GM19463 (cell line): ENCODE measurements at regions not wholly inside any gene's neighbourhood (a gene's known extent, or its start where the extent isn't known, plus 50 kb on each side); places are given as distances from the start of the nearest gene placed in this dataset.

ENCODE experiments used
- ATAC-seq: cut with Tn5 transposase; IDR thresholded peaks from one replicate; pipeline ENCODE4 v1.9.1; 2021; ENCODE audit warnings: mild to moderate bottlenecking, moderate library complexity; ENCODE audit not compliant: unreplicated experiment

DNA sequence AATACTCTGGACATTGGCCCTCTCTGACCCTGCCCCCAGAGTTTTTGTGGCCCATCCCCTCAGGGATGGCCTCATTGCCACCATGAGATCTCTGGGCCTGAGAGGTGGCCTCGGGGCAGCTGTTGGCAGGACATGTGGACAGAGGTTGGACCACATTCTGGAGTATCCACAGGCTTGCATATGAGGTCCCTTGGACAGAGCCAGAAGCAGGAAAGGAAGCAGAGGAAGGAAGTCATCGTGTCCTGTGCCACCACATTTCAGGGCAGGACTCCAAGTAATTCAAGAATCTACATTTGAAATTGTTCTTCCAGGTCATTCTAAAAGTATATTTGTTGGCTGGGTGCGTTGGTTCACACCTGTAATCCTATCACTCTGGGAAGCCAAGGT, 95.9 kb upstream of the PPP2R5A start:
- ATAC-seq, result no peak

DNA sequence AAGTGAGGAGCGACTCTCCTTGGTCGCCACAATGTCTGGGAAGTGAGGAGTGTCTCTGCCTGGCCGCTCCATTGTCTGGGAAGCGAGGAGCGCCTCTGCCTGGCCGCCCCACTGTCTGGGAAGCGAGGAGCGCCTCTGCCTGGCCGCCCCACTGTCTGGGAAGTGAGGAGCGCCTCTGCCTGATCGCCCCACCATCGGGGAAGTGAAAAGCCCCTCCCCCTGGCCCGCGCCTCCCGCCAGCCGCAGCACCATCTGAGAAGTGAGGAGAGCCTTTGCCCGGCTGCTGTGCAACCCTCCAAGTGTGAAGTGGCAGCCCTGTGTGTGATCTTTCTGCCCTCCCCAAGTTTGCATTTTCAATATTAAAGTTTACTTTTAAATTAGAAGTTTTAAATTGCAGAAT, 95.0 kb upstream of the PPP2R5A start:
- ATAC-seq, result no peak

DNA sequence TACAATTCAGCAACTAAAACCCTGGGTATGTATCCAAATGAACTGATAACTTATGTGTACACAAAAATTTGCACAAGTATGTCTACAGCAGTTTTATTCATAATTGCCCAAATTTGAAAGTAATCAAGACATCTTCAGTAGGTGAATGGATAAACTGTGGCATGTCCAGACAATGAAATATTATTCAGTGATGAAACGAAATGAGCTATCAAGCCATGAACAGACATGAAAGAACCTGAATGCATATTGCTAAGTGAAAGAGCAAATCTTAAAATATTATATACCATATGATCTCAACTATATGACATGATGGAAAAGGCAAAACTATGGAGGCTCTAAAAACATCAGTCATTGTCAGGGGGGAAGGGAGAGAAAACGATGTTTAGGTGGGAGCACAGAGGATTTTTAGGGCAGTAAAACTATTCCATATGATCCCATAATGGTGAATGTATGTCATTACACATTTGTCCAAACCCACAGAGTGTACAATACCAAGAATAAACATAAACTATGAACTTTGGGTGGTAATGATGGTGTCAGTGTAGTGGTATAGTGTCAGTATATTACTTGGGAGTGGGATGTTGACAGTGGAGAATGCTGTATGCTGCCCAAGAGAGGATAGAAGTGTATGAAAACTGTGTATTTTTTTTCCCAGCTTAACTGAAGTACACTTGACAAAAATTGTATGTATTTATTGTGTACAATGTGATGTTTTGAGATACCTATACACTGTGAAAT, 92.8 kb upstream of the PPP2R5A start:
- ATAC-seq, result no peak

DNA sequence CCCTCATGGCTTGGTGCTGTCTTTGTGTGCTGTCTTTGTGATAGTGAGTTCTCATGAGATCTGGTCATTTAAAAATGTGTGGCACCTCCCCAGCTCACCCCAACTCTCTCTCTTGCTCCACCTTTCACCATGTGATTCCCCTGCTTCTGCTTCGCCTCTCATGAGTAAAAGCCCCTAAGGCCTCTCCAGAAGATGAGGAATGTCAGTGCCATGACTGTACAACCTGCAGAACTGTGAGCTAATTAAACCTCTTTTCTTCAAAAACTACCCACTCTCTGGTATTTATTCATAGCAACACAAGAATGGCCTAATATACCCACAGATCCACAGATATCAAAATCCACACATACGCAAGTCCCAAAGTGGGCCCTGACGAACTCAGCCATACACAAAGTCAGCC, 88.9 kb upstream of the PPP2R5A start:
- ATAC-seq, result no peak

DNA sequence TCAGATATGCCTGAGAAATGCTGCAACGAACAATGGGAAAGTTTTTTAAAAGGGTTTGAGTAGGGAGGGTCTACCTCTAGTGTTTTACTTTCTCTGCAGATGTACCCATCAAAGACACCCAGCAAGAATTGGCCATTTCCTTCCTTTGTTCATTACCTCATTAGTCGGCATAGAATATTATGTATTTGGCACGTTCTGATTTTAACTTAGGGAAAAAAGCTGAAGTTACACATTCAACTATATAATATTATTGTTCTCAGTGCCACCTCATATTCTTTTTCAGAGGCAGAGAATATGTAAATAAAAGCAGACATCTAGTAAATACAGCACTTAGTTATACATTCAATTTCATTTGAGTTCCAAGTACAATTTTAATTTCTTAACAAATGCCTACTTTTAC, 83.7 kb upstream of the PPP2R5A start:
- ATAC-seq, result no peak

DNA sequence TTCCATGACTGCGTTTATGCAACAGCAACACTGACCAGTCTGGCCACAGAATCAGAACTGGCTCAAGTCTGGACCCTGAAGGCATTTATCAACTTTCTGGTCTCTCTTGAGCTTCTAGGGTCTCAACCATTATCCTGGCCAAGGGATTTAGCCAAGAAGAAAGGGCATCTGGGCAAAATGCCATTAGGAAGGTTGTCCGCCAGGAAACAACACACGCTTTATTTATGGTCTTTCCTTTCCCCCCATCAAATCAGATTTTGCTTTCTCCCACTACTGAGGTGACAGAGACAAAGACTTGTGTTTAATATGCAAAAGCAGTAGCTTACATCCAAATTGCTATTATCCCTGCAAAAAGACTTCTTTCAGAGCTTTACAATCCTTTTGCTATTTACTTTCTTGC, 81.6 kb upstream of the PPP2R5A start:
- no peak for ATAC-seq

DNA sequence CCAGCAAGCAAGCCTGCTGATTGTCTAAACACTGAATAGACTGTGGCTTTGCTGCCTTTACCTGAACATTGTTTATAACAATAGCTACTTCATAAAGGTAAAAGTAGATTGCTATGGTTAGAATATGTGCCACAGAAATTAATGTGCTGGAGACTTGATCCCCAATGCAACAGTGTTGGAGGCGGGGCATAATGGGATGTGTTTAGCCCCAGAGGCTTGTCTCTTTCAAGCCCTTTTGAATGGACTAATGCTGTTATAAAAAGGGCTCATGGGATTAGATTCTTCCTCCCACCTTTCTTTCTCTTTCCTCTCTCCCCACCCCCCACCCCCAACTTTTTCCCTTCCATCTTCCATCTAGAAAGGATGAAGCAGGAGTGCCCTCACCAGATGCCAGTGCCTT, 80.2 kb upstream of the PPP2R5A start:
- ATAC-seq, result no peak

DNA sequence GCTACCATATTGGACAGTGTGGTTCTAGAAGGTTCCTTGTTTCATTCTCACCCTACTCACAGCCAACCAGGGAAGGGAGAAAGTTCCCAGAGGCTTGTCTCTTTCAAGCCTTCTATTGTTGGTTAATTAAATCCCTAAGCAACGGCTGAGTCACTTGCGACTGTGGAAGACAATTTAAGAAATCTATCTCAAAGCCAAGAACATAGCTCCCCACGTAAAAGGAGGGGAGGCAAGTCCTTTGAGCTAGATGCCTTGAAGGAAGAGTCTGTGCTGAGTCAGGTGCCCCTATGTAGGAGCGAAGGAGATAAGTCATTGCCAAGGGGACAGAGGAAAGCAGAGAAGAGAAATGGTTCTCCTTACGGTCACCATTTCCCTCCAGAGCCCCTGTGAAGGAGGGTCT, 79.4 kb upstream of the PPP2R5A start:
- ATAC-seq, result no peak

DNA sequence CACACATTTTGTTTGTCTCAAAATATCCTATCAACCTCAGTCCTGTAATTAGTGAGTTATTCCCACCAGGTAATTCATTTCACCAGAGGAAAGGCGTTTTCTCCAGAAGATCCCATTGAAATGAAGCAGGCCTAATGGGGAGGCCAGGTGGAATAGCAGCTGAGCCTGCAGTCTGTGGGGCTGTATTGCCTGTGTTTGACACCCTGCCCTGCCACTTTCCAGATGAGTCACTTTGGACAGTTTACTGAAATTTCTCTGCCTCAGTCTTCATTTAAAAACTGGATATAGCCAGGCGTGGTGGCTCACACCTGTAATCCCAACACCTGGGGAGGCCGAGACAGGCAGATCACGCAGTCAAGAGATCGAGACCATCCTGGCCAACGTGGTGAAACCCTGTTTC, 78.1 kb upstream of the PPP2R5A start:
- no peak for ATAC-seq

DNA sequence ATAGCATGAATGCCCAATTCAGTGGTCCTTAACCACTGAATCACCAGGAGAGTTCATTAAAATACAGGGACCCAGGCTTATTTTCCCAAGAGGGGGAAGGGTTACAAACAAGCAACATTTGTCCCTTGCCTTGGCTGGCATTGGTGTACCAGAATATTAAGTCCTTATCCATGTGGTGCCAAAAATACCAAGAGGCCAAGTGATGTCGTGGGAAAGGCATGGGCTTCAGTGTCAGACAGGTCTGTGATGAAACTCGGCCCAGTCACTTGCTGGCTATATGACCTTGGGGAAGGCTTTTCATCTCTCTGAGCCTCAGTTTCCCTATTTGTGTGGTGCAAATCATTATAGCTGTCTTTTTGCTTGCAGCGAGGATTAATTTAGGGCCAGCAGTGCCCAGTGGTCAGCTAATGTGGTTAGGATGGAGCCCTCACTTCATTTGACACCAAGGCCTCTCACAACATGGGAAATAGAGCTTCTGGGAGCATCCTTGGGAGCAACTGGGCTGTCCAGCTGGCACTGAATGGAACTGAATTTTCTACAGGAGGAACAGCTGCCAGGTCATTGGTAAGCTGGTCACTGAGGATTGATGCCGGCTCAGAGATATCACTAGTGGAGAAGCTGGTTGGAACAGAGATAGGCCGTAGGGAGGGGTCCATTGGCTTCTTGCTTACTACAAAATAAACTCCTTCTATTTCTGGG, 77.2 kb upstream of the PPP2R5A start:
- ATAC-seq, result no peak

DNA sequence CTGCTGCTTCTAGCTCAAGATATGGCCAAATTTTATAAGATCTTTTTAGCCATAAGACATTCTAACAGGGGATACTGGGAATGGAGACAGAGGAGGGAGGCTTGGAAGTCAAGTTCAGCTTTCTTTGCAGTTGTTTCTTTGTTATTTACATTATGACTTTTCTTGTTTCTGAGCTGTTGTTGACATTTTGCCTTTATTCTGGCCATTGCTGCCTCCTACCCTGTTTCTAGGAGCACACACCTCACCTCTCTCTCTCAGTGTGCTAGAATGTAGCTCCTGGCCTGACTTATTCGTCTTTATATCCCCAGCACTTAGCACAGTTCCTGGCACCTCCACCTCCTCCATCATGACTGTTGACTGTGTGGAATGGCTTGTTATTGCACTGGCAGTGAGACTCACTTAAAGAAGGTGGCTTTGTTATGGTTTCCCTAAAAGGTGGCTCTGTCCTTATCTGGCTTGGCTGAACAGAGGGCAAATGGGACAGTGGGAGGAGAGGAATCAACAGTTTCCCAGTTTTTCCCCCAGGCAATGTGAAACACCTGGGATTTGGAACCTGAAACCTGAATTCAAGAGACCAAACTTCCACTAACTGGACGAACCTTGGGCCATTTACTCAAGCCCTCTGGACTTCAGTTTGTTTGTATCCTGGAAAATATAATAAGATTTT, 76.1 kb upstream of the PPP2R5A start:
- no peak for ATAC-seq

DNA sequence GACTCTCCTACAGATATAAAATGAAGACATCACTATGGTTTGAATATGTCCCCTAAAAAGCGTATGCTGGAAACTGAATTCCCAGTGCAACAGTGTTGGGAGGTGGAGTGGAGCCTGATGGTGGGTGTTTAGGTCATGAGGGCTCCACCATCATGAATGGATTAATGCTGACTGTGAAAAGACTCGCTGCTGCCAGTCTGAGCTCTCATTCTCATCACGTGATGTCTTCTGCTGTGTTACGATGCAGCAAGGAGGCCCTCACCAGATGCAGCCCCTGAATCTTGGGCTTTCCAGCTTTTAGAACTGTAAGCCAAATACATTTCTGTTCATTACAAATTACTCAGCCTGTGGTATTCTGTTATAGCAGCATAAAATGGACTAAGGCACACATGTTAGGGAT, 73.8 kb upstream of the PPP2R5A start:
- ATAC-seq, result no peak

DNA sequence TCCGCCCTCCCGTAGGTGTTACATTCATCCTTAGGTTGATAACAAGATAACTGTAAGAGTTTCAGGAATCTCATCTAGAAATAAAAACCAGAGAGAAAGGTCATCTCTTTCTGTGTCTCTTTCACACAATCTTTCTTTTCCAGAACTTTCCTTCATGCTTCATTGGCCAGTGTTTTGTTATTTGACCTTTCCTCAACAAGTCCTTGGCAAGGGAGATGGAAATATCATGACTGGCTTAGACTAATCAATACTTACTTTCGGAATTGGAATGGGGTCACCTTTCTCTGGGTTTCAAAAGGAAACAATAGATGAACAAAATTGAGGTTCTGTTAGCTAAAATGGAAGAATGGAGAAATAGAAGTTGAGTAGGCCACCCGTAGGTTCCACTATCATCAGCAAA, 72.9 kb upstream of the PPP2R5A start:
- no peak for ATAC-seq

DNA sequence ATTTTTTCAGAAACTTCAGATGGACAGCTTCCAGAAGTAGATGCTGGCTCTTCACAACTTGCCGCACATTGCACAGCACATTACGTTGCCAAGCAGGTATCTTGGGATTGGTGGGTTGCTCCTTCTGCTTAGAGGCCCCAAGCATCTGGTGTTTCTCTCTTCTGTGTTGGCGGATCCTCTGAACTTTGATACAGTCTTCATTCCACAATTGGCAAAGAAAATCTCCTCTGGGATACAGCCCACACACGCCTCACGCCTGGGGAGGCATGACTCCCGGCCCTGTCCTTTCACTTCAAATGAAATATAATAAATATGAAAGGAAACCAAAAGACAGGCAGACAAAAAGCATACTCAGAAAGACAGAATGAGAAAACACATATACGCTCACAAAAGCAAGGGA, 72.3 kb upstream of the PPP2R5A start:
- ATAC-seq, result no peak

DNA sequence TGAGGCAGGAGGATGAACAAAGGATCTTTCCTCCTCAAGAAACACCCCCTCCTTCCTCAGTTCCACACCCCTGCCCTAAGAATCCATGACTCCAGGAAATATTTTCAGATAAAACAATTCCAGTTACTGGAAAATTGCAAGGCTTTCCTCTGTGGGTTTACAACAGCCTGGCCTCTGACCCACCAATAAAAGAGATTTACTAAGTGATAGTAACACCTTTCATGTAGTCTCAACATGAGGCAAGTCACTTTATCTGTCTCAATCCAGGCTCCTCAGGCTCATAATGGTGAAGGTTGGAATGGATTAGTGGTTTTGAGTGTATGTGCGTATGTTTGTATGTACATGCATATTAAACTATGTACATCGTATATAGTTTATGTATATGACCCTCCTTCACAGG, 71.4 kb upstream of the PPP2R5A start:
- ATAC-seq, result no peak

DNA sequence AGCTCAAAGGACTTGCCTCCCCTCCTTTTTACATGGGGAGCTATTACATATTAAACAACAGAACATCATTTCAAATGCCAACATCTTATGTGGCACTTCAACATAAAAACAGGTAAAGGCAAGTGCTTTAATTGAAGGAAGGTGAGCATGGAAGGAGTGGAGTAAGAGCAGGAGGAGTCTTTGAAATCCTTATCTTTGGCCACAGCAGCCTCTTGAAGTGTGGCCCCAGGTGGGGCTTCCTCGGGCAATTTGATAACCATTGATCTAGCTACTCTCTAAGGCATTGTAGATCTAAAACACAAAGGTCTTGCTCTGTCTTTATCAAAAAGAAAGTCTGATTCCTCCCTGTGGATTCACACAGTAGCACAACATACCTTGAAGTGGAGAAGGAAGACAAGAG, 70.9 kb upstream of the PPP2R5A start:
- no peak for ATAC-seq

DNA sequence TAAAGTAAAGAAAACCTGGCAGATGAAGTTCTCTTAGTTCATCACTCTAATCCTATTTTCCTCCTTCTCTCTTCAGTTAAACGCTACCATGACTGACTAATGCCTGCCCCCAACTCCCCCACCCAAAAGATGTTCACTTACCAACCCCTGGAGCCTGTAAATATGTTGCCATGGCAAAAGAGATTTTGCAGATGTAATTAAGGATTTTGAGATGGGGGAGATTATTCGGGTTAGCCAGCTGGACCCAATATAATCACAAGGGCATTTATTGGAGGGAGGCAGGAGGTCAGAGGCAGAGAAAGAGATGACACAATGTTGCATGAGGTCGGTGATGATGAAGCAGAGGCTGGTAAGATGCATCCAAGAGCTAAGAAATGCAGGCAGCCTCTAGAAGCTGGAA, 69.3 kb upstream of the PPP2R5A start:
- no peak for ATAC-seq

DNA sequence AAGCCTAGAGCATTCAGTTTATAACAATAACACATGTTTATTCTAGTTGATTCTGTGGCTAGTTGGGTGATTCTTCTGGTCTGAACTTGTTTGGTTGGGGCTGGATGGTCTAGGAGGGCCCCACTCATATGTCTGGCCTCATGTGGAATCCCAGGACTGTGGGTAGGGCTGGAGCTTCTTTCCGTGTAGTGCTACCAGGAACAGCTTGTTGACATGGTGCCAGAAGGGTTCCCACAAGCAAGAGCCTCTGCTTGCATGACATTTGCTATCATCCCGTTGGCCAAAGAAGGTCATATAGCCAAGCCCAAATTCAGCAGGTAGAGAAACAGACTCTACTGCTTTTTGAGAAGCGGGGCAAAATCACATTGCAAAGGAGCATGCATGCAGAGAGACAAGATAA, 67.6 kb upstream of the PPP2R5A start:
- no peak for ATAC-seq

DNA sequence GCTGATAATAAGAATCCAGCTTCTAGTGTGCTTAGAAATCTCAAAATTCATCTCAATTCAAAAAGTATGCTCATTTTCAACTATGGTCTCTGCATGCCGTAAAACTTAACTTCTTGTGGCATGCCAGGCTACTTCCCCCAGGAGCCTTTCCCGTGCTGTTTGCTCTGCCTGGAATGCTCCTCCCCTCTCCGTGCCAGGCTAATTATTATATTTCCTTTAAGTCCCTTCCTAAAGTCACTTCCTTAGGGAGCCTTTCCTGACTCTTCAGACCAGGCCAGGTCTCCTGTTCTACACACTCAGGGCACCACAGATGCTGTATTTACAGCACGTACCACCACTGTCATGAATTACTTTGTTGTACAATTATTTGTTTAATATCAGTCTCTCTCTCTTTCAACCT, 67.1 kb upstream of the PPP2R5A start:
- no peak for ATAC-seq

DNA sequence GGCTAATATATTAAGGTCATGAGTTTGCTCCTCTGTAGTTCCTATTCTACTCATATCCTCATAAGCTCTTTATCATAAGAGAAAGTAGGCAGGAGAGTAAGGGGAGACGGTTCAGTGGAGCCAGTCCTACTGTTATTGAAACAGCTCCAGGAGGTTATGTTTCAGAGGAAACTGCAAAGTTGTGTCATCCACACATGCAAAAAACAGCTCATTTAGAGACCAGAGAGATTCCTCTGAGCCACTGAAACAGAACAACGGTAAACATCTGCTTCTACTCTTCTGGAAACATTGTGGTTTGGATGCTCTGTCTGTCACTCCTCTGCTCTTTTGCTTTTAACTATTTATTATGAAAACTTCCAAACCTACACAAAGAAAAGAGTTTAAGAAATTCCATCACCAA, 66.3 kb upstream of the PPP2R5A start:
- peak; percentile 94 for ATAC-seq

DNA sequence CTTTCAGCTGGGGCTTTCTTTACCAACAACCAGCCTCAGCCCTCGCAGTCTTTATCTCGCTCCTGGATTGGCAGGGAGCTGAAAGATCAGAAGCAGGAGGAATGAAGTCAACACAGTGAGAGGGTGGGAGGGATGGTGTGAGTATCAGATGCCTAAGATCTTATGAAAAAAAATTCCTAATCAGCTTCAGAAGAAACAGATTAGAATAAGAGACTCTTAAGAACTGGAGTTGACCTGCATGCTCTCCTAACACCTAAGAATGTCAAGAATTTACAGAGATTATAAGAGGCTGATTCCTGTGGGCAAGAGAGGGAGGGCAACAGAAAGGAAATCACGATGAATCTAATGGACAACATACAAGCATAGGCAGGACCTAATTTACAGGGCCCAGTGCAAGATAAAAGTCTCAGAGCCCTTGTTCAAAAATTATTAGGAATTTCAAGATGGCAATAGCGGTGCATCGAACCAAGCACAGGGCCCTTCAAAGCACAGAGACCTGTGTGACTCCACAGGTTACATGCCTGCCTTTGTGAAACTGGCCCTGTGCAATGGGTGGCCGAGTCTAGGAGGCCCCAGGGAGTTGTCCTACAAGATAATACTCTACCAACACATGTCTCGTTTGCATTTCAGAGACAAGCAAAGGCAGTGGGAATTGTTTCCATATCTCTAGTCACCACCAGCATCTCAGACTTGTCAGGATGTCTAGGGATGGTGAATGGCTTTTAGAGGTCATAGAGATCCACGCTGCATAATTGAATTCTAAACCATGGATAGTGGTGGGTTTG, 65.3 kb upstream of the PPP2R5A start:
- ATAC-seq, result no peak

DNA sequence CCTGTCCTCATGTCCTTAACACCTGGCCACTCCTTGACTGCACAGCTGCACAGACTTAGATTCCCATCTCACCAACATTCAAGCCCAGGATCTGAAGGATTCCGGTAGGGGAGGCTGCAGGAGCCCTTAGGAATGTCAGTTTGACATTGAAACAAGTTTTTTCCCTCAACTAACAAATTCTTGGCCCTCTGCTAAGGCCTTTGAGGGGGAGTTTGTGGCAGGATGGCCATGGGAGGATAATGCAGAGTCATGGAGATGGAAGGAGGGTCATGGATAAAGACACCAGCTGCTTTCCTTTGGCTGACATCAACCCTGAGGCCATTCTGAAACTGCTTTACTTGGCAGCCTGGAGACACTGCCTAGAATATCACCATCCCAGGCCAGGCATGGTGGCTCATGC, 63.4 kb upstream of the PPP2R5A start:
- ATAC-seq, result no peak
